Lung (tissue), 11 donors: ENCODE measurements at regions not wholly inside any gene's neighbourhood (a gene's known extent, or its start where the extent isn't known, plus 50 kb on each side); places are given as distances from the start of the nearest gene placed in this dataset.

Experiments used
- ATAC-seq: fragments of 200-7000 bp; cut with Tn5 transposase; one replicate; pipeline ENCODE4 v1.9.1; 2020; ENCODE audit warnings: moderate number of reproducible peaks; ENCODE audit not compliant: insufficient read depth, low FRiP score
- DNase-seq, 3 donors: peaks; one replicate each; pipeline ENCODE4 v3.0.0-alpha.2; 2013 to 2017
- H3K27ac ChIP-seq, 2 donors: one replicate each; pipeline ENCODE4 v1.5.1; 2013; ENCODE audit warnings: mild to moderate bottlenecking in 2 of 2, moderate library complexity in 2 of 2, control low read depth in 1 of 2, inconsistent platforms in 1 of 2, low read depth in 1 of 2, low read length in 1 of 2
- H3K27me3 ChIP-seq, 3 donors: one replicate each; pipeline ENCODE4 v1.5.1; 2013; ENCODE audit warnings: low read length in 2 of 3; ENCODE audit not compliant: control insufficient read depth in 3 of 3, insufficient read depth in 3 of 3
- H3K36me3 ChIP-seq, 4 donors: one replicate each; pipeline ENCODE4 v1.5.1; 2013; ENCODE audit warnings: low read length in 4 of 4, mild to moderate bottlenecking in 1 of 4, moderate library complexity in 1 of 4; ENCODE audit not compliant: control insufficient read depth in 4 of 4, insufficient read depth in 4 of 4
- H3K4me1 ChIP-seq, 5 donors: one replicate each; pipeline ENCODE4 v1.5.1; 2013; ENCODE audit warnings: low read length in 5 of 5, mild to moderate bottlenecking in 2 of 5, moderate library complexity in 1 of 5; ENCODE audit not compliant: control insufficient read depth in 5 of 5, insufficient read depth in 5 of 5
- H3K4me3 ChIP-seq: one replicate; pipeline ENCODE4 v1.5.1; 2013; ENCODE audit warnings: mild to moderate bottlenecking, control low read depth, moderate library complexity
- H3K9ac ChIP-seq, 2 donors: one replicate each; pipeline ENCODE4 v1.5.1; 2013; ENCODE audit warnings: low read length in 2 of 2, control low read depth in 1 of 2; ENCODE audit not compliant: insufficient read depth in 1 of 2
- H3K9me3 ChIP-seq, 4 donors: one replicate each; pipeline ENCODE4 v1.5.1; 2013; ENCODE audit warnings: low read length in 3 of 4, mild to moderate bottlenecking in 1 of 4, moderate library complexity in 1 of 4; ENCODE audit not compliant: control insufficient read depth in 4 of 4, insufficient read depth in 3 of 4
- CTCF ChIP-seq: IDR thresholded peaks from 2 replicates; pipeline ENCODE4 v1.5.1; 2012; ENCODE audit warnings: mild to moderate bottlenecking; ENCODE audit errors: control extremely low read depth, extremely low read depth
- WGBS, 2 donors: extraction: QIAGEN DNeasy Blood & Tissue Kit; methylation state at CpG; one replicate each; pipeline ENCODE4 v1.1.7; 2013; 5-methylcytosine and 5-hydroxymethylcytosine counted together
- donor health status: control.
- donor health status: control.
- donor health status: Bipolar disorder and iron deficiency.
- donor health status: healthy.
- donor health status: DM: yes; HTN: yes; CAD: no.

GRCh38 chr7:7103343-7104313 is 78.7 kb upstream of the C1GALT1 start:
- H3K9ac ChIP-seq, result no peak overlapping the region
- H3K36me3 ChIP-seq, result no peaks in the 10 kb centered on the region
- ATAC-seq, result no peak
- peak; percentile 68 for TF ChIP-seq CTCF
- no peak overlapping the region for H3K4me3 ChIP-seq
- no peaks in the 10 kb centered on the region for H3K9me3 ChIP-seq
- WGBS, 2 donors, result 77 to 78% methylated on average over 29 of the region's 29 CpGs
- DNase-seq, result peak in 2 of 3 donors; percentile 65 to 81
- H3K4me1 ChIP-seq, result peaks cover 0 to 5% (median 5%) of the 10 kb centered on the region in 5 donors
- H3K27me3 ChIP-seq, result no peaks in the 10 kb centered on the region
- H3K27ac ChIP-seq, result no peak overlapping the region

GRCh38 chr7:7104314-7104698 is 78.0 kb upstream of the C1GALT1 start:
- WGBS, 2 donors, result 76 to 84% methylated on average over 7 of the region's 7 CpGs
- TF ChIP-seq CTCF, result no peak
- no peak overlapping the region for H3K9ac ChIP-seq
- no peaks in the 10 kb centered on the region for H3K27me3 ChIP-seq
- no peaks in the 10 kb centered on the region for H3K9me3 ChIP-seq
- no peak for ATAC-seq
- no peak overlapping the region for H3K4me3 ChIP-seq
- peaks cover 0 to 5% (median 4%) of the 10 kb centered on the region in 5 donors for H3K4me1 ChIP-seq
- no peak overlapping the region for H3K27ac ChIP-seq
- DNase-seq, result no peak
- no peaks in the 10 kb centered on the region for H3K36me3 ChIP-seq

- H3K27ac ChIP-seq, result no peak overlapping the region
- no peak for ATAC-seq
- no peak for DNase-seq
- no peaks in the 10 kb centered on the region for H3K9me3 ChIP-seq
- peaks cover 0 to 2% (median 0%) of the 10 kb centered on the region in 5 donors for H3K4me1 ChIP-seq
- no peaks in the 10 kb centered on the region for H3K27me3 ChIP-seq
- H3K4me3 ChIP-seq, result no peak overlapping the region
- H3K36me3 ChIP-seq, result no peaks in the 10 kb centered on the region
- WGBS, 2 donors, result 94 to 96% methylated on average over 5 of the region's 5 CpGs
- TF ChIP-seq CTCF, result no peak
- H3K9ac ChIP-seq, result no peak overlapping the region
These were observed 77.4 kb upstream of the C1GALT1 start for GRCh38 chr7:7104971-7105370.
